ENCODE measurements at regions not wholly inside any gene's neighbourhood (a gene's known extent, or its start where the extent isn't known, plus 50 kb on each side); places are given as distances from the start of the nearest gene placed in this dataset.
"Not testable (repeated sequence)": the region's sequence is repeated elsewhere in the genome, so short reads cannot be mapped to it uniquely, and the experiment has no call there.

DNA sequence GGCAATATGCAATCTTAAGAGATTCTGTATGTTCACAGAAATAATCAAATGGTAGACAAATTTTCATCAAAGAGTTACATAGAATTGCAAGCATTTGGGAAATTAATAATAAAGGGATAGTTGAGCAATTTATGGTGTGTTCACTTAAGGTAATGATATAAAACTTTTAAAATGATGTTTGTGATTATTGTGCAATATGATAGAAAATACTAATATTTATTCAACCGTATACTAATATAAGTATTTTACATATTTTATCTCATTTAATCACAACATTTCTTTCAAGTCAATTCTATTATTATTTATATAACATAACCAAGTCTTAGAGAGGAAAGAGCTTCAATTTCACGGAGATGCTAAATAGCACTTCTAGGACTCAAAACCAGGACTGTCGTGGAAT, 716.8 kb upstream of the MIR17HG start:
- DNase-seq (ENCODE audit: low read depth, low spot score): no peak

DNA sequence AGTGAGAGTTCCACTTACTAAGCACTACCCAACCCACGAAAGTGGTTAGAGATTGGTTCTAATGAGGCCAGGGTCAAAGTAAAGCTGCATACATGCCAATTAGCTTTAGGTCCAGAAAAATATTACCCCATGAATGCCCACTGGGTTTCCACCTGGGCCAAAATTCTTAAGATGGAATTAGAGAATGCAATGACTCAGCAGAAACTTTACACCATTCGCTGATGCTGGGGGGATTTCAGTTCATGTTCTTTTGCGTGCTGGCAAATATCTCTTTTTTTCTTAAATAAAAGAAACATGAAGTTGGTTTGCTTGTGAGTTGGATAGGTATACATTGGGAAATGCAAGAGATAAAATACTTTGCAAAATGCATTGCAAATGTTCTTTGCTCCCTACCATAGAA, 715.3 kb upstream of the MIR17HG start:
- no peak for DNase-seq (ENCODE audit: low read depth, low spot score)

DNA sequence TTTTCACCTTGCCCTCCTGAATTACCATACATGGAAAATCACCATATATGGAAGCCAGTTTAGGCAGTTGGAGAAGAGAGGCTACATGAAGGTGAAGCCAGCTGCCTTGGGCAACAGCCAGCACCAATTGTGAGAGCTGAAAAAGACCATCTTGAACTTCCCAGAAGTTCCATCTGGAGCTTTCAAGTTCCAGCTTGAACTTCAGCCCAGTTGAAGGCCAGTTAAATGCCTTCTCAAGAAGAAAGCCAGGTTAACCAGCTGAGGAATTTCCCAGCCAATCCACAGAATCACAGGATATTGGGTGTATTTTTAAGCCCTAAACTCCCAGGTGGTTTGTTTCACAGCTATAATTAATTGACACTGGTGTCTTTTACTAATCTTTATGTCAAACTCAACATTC, 713.6 kb upstream of the MIR17HG start:
- DNase-seq (ENCODE audit: low read depth, low spot score): no peak

GRCh38 chr13:90640976-90641375, 706.5 kb upstream of the MIR17HG start:
- no peak for DNase-seq (ENCODE audit: low read depth, low spot score)

GRCh38 chr13:90641884-90642283, 705.6 kb upstream of the MIR17HG start:
- DNase-seq (ENCODE audit: low read depth, low spot score): no peak

GRCh38 chr13:90645582-90645981, 701.9 kb upstream of the MIR17HG start:
- no peak for DNase-seq (ENCODE audit: low read depth, low spot score)

- no peak for DNase-seq (ENCODE audit: low read depth, low spot score)
These were observed 699.0 kb upstream of the MIR17HG start for GRCh38 chr13:90648497-90648896.

- DNase-seq (ENCODE audit: low read depth, low spot score): no peak
These were observed 695.5 kb upstream of the MIR17HG start for GRCh38 chr13:90652036-90652435.

GRCh38 chr13:90654970-90655369, 692.5 kb upstream of the MIR17HG start:
- no peak for DNase-seq (ENCODE audit: low read depth, low spot score)

DNA sequence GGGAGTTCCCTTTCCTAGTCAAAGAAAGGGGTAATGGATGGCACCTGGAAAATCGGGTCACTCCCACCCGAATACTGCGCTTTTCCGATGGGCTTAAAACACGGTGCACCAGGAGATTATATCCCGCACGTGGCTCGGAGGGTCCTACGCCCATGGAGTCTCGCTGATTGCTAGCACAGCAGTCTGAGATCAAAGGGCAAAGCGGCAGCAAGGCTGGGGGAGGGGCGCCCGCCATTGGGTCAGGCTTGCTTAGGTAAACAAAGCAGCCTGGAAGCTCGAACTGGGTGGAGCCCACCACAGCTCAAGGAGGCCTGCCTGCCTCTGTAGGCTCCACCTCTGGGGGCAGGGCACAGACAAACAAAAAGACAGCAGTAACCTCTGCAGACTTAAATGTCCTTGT, 683.3 kb upstream of the MIR17HG start:
- DNase-seq (ENCODE audit: low read depth, low spot score): not testable (repeated sequence)

DNA sequence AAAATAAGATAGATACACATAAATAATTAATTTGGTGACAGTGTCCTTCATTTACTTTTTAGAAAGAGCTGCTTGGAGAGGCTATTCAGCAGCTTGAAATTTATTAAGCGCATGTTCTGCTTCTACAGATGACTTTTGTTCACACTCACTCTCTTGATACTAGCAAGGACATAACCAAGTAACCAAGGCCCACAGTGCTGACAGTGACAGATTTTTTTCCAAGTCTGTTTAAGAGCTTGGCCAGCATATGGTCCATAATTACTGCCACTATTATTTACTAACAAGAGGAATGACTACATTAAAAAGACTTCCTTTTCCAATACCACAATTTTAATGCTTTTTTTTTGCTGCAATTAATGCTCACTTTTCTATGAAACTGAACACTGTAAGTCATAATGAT, 673.7 kb upstream of the MIR17HG start:
- no peak for DNase-seq (ENCODE audit: low read depth, low spot score)

GRCh38 chr13:90675129-90675528, 672.4 kb upstream of the MIR17HG start:
- no peak for DNase-seq (ENCODE audit: low read depth, low spot score)

DNA sequence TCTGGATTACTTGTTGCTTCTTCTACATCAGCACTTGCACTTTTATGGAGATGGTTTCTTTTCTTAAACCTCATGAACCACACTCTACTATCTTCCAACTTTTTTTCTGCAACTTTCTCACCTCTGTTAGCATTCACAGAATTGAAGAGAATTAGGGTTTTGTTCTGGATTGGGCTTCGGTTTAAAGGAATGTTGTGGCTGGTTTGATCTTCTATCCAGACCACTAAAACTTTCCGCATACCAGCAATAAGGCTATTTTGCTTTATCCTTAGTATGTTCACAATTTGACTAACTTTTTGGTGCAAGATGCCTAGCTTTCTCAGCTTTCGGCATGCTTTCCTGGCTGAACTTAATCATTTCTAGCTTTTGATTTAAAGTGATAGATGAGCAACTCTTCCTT, 666.7 kb upstream of the MIR17HG start:
- no peak for DNase-seq (ENCODE audit: low read depth, low spot score)

GRCh38 chr13:90683711-90684131, 663.8 kb upstream of the MIR17HG start:
- DNase-seq (ENCODE audit: low read depth, low spot score): no peak

DNA sequence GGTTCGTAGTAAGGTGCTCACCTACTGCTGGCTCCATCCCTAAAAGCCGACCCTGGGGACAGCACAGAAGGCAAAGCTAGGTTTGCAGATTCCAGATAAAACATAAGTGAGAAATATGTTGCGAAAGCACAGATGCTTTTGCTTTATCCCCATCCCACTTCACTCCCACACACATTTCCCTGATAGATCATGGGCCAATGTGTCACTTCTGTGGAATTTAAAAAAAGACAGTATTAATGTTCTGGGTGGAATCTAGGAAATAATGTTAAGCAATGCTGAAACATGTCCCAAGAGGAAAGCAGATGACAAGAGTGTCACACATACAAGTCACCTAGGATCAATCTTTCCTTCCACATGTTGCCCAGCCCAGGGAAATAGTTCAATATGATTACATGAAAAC, 661.0 kb upstream of the MIR17HG start:
- no peak for DNase-seq (ENCODE audit: low read depth, low spot score)

DNA sequence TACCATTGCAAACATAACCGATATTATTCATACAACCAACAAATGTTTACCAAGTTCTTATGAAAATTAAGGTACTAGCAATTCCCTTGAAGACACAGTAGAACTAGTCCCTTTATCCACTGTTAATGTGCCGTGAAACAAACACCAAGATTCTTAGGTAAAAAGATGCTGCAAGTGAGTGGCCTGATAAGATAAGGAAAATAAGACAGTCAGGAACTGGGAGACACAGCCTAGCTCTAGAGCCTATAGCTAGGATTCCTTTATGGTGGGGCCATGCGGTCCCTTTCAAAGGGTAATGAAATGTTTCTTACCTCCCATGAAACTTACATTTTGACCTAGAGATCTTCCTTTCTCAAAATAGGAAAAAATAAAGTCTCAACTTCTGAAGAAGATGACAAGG, 658.4 kb upstream of the MIR17HG start:
- DNase-seq (ENCODE audit: low read depth, low spot score): no peak

- no peak for DNase-seq (ENCODE audit: low read depth, low spot score)
These were observed 656.9 kb upstream of the MIR17HG start for GRCh38 chr13:90690458-90691080.

GRCh38 chr13:90696254-90696653, 651.2 kb upstream of the MIR17HG start:
- no peak for DNase-seq (ENCODE audit: low read depth, low spot score)

DNA sequence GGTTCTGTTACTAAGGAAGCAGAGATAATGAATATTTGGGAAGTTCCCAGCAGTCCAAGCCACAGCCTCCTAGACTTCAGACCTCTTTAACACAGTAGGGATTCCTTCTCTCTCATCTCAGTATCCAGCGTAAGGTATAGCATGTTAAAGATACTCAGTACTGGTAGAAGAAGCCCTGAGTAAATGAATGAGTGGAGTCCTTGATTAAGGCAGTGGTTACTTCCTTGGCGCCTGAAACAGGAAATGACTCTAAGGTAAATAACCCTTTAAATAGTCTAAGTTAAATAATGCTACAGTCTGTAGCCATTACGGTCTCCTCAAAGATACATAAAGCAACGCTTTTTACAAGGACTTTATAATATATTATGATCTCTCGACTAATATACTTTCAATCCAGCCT, 650.8 kb upstream of the MIR17HG start:
- no peak for DNase-seq (ENCODE audit: low read depth, low spot score)

DNA sequence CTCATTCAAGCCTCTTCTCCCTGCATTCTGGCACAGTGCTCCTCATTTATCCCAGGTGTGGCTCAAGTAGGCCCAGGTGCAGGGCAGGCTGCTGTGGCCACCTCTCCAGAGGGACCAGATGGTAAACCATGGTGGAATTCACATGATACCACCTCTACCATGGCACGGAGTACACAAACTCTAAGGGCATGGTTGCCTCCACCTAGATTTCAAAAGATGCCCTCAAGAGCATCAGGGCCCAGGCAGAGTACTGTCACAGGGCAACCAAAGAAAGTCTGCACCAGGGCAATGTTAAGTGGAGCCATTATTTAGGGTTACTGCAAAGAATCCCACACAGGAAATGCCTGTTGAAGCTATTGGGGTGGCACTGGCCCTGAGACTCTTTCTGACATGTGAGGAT, 647.1 kb upstream of the MIR17HG start:
- no peak for DNase-seq (ENCODE audit: low read depth, low spot score)

- no peak for DNase-seq (ENCODE audit: low read depth, low spot score)
These were observed 646.2 kb upstream of the MIR17HG start for GRCh38 chr13:90701264-90701663.

DNA sequence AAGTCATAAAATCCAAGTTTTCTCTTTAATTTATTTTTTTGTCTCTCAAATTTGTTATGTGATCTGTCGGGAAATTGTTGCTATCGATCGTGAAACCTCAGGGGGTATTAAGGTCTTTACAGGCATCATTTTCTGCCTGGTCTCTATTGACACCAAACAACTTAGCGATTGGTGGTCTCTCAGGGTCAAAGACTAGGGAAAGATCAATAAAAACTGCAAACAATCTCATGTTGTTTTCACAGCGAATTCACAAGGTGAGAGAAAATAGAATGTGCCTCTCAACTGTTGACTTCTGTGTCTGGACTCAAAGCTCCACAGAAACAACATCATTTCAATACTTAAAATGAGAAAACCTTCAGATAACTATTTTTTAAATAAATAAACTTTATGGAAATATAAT, 645.4 kb upstream of the MIR17HG start:
- DNase-seq (ENCODE audit: low read depth, low spot score): no peak

DNA sequence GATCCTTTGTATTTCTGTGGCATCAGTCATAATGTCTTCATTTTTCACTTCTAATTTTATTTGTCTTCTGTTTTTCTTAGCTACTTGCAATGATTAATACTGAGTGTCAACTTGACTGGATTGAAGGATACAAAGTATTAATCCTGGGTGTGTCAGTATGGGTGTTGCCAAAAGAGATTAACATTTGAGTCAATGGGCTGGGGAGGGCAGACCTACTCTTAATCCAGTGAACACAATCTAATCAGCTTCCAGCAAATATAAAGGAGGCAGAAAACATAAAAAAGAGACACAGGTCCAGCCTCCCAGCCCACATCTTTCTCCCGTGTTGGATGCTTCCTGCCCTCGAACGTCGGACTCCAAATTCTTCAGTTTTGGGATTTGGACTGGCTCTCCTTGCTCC, 640.9 kb upstream of the MIR17HG start:
- DNase-seq (ENCODE audit: low read depth, low spot score): no peak

GRCh38 chr13:90708128-90708527, 639.4 kb upstream of the MIR17HG start:
- no peak for DNase-seq (ENCODE audit: low read depth, low spot score)

Data from activated naive CD8-positive, alpha-beta T cell treated with anti-CD3 and anti-CD28 coated beads, Interleukin-2, amount 50 U/mL, for 16 hours (primary cell).